ENCODE measurements at regions not wholly inside any gene's neighbourhood (a gene's known extent, or its start where the extent isn't known, plus 50 kb on each side); places are given as distances from the start of the nearest gene placed in this dataset.

- TF ChIP-seq EZH2 (IDR thresholded peaks at IDR 0.05; ENCODE audit: insufficient read depth, poor library complexity, severe bottlenecking) (no peak), EZH2phosphoT487 (IDR thresholded peaks at IDR 0.05; ENCODE audit: insufficient read depth, low read depth) (no peak)
Measured at GRCh38 chr7:114102996-114103395, 184.2 kb upstream of the PPP1R3A start.
